SH-SY5Y (cell line): ENCODE measurements at regions not wholly inside any gene's neighbourhood (a gene's known extent, or its start where the extent isn't known, plus 50 kb on each side); places are given as distances from the start of the nearest gene placed in this dataset.

ENCODE experiments used
- GATA2 ChIP-seq: IDR thresholded peaks from 2 replicates; pipeline ENCODE4 v1.6.1; 2011; ENCODE audit warnings: mild to moderate bottlenecking, low read depth, low read length
- GATA3 ChIP-seq: IDR thresholded peaks from 2 replicates; pipeline ENCODE4 v1.6.1; 2011; ENCODE audit warnings: low read depth, mild to moderate bottlenecking, low read length, moderate library complexity

- TF ChIP-seq GATA3 (no peak), GATA2 (no peak)
These were observed 71.4 kb downstream of the TMEM270 start for GRCh38 chr7:73932364-73932763.
